B cell (primary cell): ENCODE measurements at regions not wholly inside any gene's neighbourhood (a gene's known extent, or its start where the extent isn't known, plus 50 kb on each side); places are given as distances from the start of the nearest gene placed in this dataset.

Source experiments
- ATAC-seq: fragments of 200-7000 bp; cut with Tn5 transposase; one replicate; pipeline ENCODE4 v1.10.0; 2021; ENCODE audit warnings: low read depth, mild to moderate bottlenecking, moderate number of reproducible peaks, moderate library complexity
- CTCF ChIA-PET: fragments of 350-600 bp; sonication (Branson Sonifier 250); formaldehyde crosslinking; loops from one replicate; lab custom pipeline; 2021; ENCODE audit warnings: antibody characterized with exemption, inconsistent platforms; lab: Charles Lee
- POLR2A ChIA-PET: fragments of 350-600 bp; sonication (Branson Sonifier 250); formaldehyde crosslinking; loops from one replicate; lab custom pipeline; 2021; ENCODE audit warnings: antibody characterized with exemption; lab: Charles Lee
- DNase-seq: peaks from one replicate; pipeline ENCODE4 v3.0.0; 2013
- H2AFZ ChIP-seq: 2 replicates; pipeline ENCODE4 v1.6.1; 2012; ENCODE audit warnings: mild to moderate bottlenecking, low read depth, low read length; ENCODE audit not compliant: insufficient read depth, poor library complexity, severe bottlenecking
- H3K27ac ChIP-seq, 2 donors: 1 replicate in 1 of 2; 2 replicates in 1 of 2; pipeline ENCODE4 v1.5.1; 2012 to 2013; ENCODE audit warnings: low read length in 2 of 2, mild to moderate bottlenecking in 2 of 2, moderate library complexity in 1 of 2
- H3K27me3 ChIP-seq, 4 experiments: fragments of 200-600 bp in 1 of 4; sonication (generic) in 1 of 4; replicated peaks in 1 of 4; 1 replicate in 2 of 4; 2 replicates in 2 of 4; pipeline versions ENCODE4 v1.6.1 to v1.7.0; 2013 to 2016; ENCODE audit warnings: low read length in 3 of 4, mild to moderate bottlenecking in 2 of 4, mixed read lengths in 1 of 4, moderate library complexity in 1 of 4; ENCODE audit not compliant: insufficient read depth in 4 of 4, control insufficient read depth in 3 of 4; ENCODE audit errors: control extremely low read depth in 1 of 4
- H3K36me3 ChIP-seq, 2 experiments: replicated peaks in 1 of 2; 1 replicate in 1 of 2; 2 replicates in 1 of 2; pipeline versions ENCODE4 v1.6.1 to v1.7.1; 2013; ENCODE audit warnings: low read length in 1 of 2; ENCODE audit not compliant: insufficient read depth in 2 of 2, control insufficient read depth in 1 of 2; ENCODE audit errors: control extremely low read depth in 1 of 2, extremely low read depth in 1 of 2
- H3K4me1 ChIP-seq, 2 donors: fragments of 200-600 bp in 1 of 2; sonication (generic) in 1 of 2; 1 replicate in 1 of 2; 2 replicates in 1 of 2; pipeline versions ENCODE4 v1.5.1 to v1.6.1; 2013 to 2017; ENCODE audit warnings: low read length in 2 of 2; ENCODE audit not compliant: control insufficient read depth in 2 of 2, insufficient read depth in 2 of 2
- H3K4me2 ChIP-seq: replicated peaks from 2 replicates; pipeline ENCODE3; 2012; ENCODE audit warnings: mild to moderate bottlenecking, low read depth, low read length; ENCODE audit not compliant: poor library complexity, severe bottlenecking
- H3K4me3 ChIP-seq, 5 experiments: fragments of 200-600 bp in 1 of 5; sonication (generic) in 1 of 5; 1 replicate in 3 of 5; 2 replicates in 2 of 5; pipeline versions ENCODE4 v1.5.1 to v1.7.0; 2011 to 2016; ENCODE audit warnings: low read length in 4 of 5, mild to moderate bottlenecking in 4 of 5, low read depth in 2 of 5, control low read depth in 1 of 5, moderate library complexity in 1 of 5; ENCODE audit not compliant: insufficient read depth in 1 of 5; ENCODE audit errors: control extremely low read depth in 1 of 5, extremely low read depth in 1 of 5
- H3K79me2 ChIP-seq: fragments of 200-600 bp; sonication (generic); one replicate; pipeline ENCODE4 v1.6.0; 2016; ENCODE audit warnings: low read length; ENCODE audit not compliant: control insufficient read depth, insufficient read depth
- H3K9ac ChIP-seq: fragments of 200-600 bp; sonication (generic); 2 replicates; pipeline ENCODE4 v1.6.1; 2017; ENCODE audit warnings: mild to moderate bottlenecking, low read length, moderate library complexity
- H3K9me3 ChIP-seq, 3 donors: one replicate each; pipeline versions ENCODE4 v1.6.1 to v1.7.1; 2013; ENCODE audit warnings: low read length in 2 of 3; ENCODE audit not compliant: control insufficient read depth in 2 of 3, insufficient read depth in 1 of 3; ENCODE audit errors: control extremely low read depth in 1 of 3
- H4K20me1 ChIP-seq: 2 replicates; pipeline ENCODE4 v1.6.0; 2012; ENCODE audit warnings: mild to moderate bottlenecking, low read length; ENCODE audit not compliant: insufficient read depth, control insufficient read depth, poor library complexity, severe bottlenecking
- H3K27ac Mint-ChIP-seq: one replicate; pipeline ENCODE4 v1.8.0; 2021; ENCODE audit warnings: mixed read lengths
- H3K27me3 Mint-ChIP-seq: one replicate; pipeline ENCODE4 v1.8.0; 2021; ENCODE audit warnings: mixed read lengths
- H3K4me1 Mint-ChIP-seq: one replicate; pipeline ENCODE4 v1.8.0; 2021; ENCODE audit warnings: mixed read lengths
- H3K4me3 Mint-ChIP-seq: one replicate; pipeline ENCODE4 v1.8.0; 2021; ENCODE audit warnings: mixed read lengths
- H3K9me3 Mint-ChIP-seq: one replicate; pipeline ENCODE4 v1.8.0; 2022; ENCODE audit warnings: mixed read lengths; ENCODE audit not compliant: insufficient read depth
- CTCF ChIP-seq: fragments of 200-600 bp; IDR thresholded peaks from one replicate; pipeline ENCODE4 v1.8.0; 2022; ENCODE audit warnings: antibody characterized with exemption, mild to moderate bottlenecking
- EZH2 ChIP-seq: IDR thresholded peaks from 2 replicates; pipeline ENCODE4 v1.6.1; 2012; ENCODE audit warnings: borderline replicate concordance, low read depth, mild to moderate bottlenecking, moderate library complexity, low read length; ENCODE audit not compliant: insufficient read depth, poor library complexity, severe bottlenecking
- WGBS: methylation state at CpG from one replicate; pipeline ENCODE4 v1.1.5; 2013; ENCODE audit warnings: missing lambda C conversion rate; ENCODE audit not compliant: insufficient coverage; 5-methylcytosine and 5-hydroxymethylcytosine counted together
- intact Hi-C: fragments of 100-400 bp; cut with micrococcal nuclease; formaldehyde crosslinking; loops from one replicate; pipeline ENCODE4 v1.10.0; 2022

- no peaks in the 10 kb centered on the region for H3K36me3 ChIP-seq
- H3K27ac ChIP-seq: no peak overlapping the region
- H3K9ac ChIP-seq: no peak overlapping the region
- H3K9me3 Mint-ChIP-seq: peaks cover 7% of the 10 kb centered on the region
- WGBS: 94% methylated on average over 6 of the region's 7 CpGs
- no peak for DNase-seq
- H4K20me1 ChIP-seq: no peaks in the 10 kb centered on the region
- ATAC-seq: no peak
- no peak overlapping the region for H2AFZ ChIP-seq
- H3K27ac Mint-ChIP-seq: no peak overlapping the region
- ChIA-PET CTCF (interaction anchor here (0.6 kb wide), 1 partner anchor 130 kb away, joined by 3 read pairs; no protein-coding TSS in a partner anchor), POLR2A (no interaction called here)
- H3K4me3 ChIP-seq: no peak overlapping the region
- H3K27me3 Mint-ChIP-seq: no peaks in the 10 kb centered on the region
- TF ChIP-seq CTCF: no peak
- no peak for TF ChIP-seq EZH2
- intact Hi-C loops: no loop called here
- no peak overlapping the region for H3K4me3 Mint-ChIP-seq
- H3K9me3 ChIP-seq: peaks cover 0 to 4% (median 0%) of the 10 kb centered on the region in 3 donors
- H3K4me1 ChIP-seq: no peaks in the 10 kb centered on the region
- H3K4me1 Mint-ChIP-seq: no peaks in the 10 kb centered on the region
- no peaks in the 10 kb centered on the region for H3K27me3 ChIP-seq
- H3K4me2 ChIP-seq: no peak overlapping the region
- H3K79me2 ChIP-seq: no peaks in the 10 kb centered on the region
Observed at GRCh38 chr9:79985264-79985663, 413.5 kb downstream of the TLE4 start.

GRCh38 chr9:79984429-79985067 lies 412.8 kb downstream of the TLE4 start:
- no peaks in the 10 kb centered on the region for H3K79me2 ChIP-seq
- H3K4me2 ChIP-seq: no peak overlapping the region
- no peaks in the 10 kb centered on the region for H3K4me1 ChIP-seq
- Mint-ChIP-seq H3K4me1 (no peaks in the 10 kb centered on the region), H3K27ac (no peak overlapping the region), H3K4me3 (no peak overlapping the region), H3K27me3 (no peaks in the 10 kb centered on the region), H3K9me3 (peaks cover 7% of the 10 kb centered on the region)
- ChIA-PET CTCF (interaction anchor here (0.6 kb wide), 1 partner anchor 129 kb away, joined by 3 read pairs; no protein-coding TSS in a partner anchor), POLR2A (no interaction called here)
- H3K4me3 ChIP-seq: no peak overlapping the region
- H2AFZ ChIP-seq: no peak overlapping the region
- H3K36me3 ChIP-seq: no peaks in the 10 kb centered on the region
- DNase-seq (no peak), ATAC-seq (no peak)
- no peak overlapping the region for H3K9ac ChIP-seq
- no peaks in the 10 kb centered on the region for H3K27me3 ChIP-seq
- H3K27ac ChIP-seq: no peak overlapping the region
- H3K9me3 ChIP-seq: peaks cover 0 to 4% (median 0%) of the 10 kb centered on the region in 3 donors
- intact Hi-C loops: no loop called here
- 60% methylated on average over 1 of the region's 4 CpGs for WGBS
- TF ChIP-seq EZH2 (no peak), CTCF (no peak)
- no peaks in the 10 kb centered on the region for H4K20me1 ChIP-seq
